HL-60 (cell line): ENCODE measurements at regions not wholly inside any gene's neighbourhood (a gene's known extent, or its start where the extent isn't known, plus 50 kb on each side); places are given as distances from the start of the nearest gene placed in this dataset.

Experiments
- TF ChIP-seq, protein P1 (sequence below): IDR thresholded peaks from one replicate; pipeline ENCODE4 v1.5.1; 2011; ENCODE audit warnings: low read length, control low read depth, inconsistent platforms; ENCODE audit not compliant: insufficient read depth
- TF ChIP-seq, protein P2 (sequence below): IDR thresholded peaks from 2 replicates; pipeline ENCODE4 v1.6.1; 2012; ENCODE audit warnings: low read depth; ENCODE audit not compliant: insufficient replicate concordance

DNA sequence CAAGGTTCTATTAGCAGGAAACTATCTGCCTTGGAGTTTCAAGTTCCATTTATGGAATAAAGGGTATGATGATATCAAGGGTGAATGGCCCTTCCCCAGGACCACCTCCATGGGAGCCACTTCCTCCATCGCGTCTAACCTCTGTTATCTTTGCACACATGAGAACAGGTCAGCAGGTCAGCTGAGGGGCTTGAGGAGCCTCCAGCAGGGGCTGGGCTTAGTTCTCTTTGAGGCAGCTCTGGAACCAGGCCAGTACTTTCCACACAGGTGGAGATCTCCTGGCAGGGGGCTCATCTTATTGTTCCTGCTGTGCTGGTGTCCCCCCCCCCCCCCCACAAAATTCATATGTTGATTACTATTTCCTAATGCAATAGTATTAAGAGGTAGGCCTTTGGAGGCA, 472.2 kb upstream of the ZMIZ1 start:
- TF ChIP-seq, protein P1, sequence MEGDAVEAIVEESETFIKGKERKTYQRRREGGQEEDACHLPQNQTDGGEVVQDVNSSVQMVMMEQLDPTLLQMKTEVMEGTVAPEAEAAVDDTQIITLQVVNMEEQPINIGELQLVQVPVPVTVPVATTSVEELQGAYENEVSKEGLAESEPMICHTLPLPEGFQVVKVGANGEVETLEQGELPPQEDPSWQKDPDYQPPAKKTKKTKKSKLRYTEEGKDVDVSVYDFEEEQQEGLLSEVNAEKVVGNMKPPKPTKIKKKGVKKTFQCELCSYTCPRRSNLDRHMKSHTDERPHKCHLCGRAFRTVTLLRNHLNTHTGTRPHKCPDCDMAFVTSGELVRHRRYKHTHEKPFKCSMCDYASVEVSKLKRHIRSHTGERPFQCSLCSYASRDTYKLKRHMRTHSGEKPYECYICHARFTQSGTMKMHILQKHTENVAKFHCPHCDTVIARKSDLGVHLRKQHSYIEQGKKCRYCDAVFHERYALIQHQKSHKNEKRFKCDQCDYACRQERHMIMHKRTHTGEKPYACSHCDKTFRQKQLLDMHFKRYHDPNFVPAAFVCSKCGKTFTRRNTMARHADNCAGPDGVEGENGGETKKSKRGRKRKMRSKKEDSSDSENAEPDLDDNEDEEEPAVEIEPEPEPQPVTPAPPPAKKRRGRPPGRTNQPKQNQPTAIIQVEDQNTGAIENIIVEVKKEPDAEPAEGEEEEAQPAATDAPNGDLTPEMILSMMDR: no peak
- TF ChIP-seq, protein P2, sequence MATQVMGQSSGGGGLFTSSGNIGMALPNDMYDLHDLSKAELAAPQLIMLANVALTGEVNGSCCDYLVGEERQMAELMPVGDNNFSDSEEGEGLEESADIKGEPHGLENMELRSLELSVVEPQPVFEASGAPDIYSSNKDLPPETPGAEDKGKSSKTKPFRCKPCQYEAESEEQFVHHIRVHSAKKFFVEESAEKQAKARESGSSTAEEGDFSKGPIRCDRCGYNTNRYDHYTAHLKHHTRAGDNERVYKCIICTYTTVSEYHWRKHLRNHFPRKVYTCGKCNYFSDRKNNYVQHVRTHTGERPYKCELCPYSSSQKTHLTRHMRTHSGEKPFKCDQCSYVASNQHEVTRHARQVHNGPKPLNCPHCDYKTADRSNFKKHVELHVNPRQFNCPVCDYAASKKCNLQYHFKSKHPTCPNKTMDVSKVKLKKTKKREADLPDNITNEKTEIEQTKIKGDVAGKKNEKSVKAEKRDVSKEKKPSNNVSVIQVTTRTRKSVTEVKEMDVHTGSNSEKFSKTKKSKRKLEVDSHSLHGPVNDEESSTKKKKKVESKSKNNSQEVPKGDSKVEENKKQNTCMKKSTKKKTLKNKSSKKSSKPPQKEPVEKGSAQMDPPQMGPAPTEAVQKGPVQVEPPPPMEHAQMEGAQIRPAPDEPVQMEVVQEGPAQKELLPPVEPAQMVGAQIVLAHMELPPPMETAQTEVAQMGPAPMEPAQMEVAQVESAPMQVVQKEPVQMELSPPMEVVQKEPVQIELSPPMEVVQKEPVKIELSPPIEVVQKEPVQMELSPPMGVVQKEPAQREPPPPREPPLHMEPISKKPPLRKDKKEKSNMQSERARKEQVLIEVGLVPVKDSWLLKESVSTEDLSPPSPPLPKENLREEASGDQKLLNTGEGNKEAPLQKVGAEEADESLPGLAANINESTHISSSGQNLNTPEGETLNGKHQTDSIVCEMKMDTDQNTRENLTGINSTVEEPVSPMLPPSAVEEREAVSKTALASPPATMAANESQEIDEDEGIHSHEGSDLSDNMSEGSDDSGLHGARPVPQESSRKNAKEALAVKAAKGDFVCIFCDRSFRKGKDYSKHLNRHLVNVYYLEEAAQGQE: no peak
